Activated naive CD8-positive, alpha-beta T cell treated with anti-CD3 and anti-CD28 coated beads, Interleukin-2, amount 10 ng/mL, durations not matched to agents 7 days and 5 days (primary cell): ENCODE measurements at regions not wholly inside any gene's neighbourhood (a gene's known extent, or its start where the extent isn't known, plus 50 kb on each side); places are given as distances from the start of the nearest gene placed in this dataset.
"Not testable (repeated sequence)": the region's sequence is repeated elsewhere in the genome, so short reads cannot be mapped to it uniquely, and the experiment has no call there.

Experiments used
- ATAC-seq: fragments of 150-1000 bp; cut with Tn5 transposase; one replicate; pipeline ENCODE4 v1.10.0; 2021; ENCODE audit warnings: low read depth, moderate library complexity
- POLR2A ChIA-PET: fragments of 350-600 bp; sonication (Branson Sonifier 250); formaldehyde crosslinking; loops from one replicate; lab custom pipeline; 2021; ENCODE audit warnings: antibody characterized with exemption; lab: Charles Lee
- DNase-seq: peaks from one replicate; pipeline ENCODE4 v3.0.0; 2021
- H3K27ac Mint-ChIP-seq: one replicate; pipeline ENCODE4 v1.8.0; 2022; ENCODE audit warnings: mild to moderate bottlenecking, mixed read lengths
- H3K27me3 Mint-ChIP-seq: one replicate; pipeline ENCODE4 v1.8.0; 2022; ENCODE audit warnings: mild to moderate bottlenecking, moderate library complexity, mixed read lengths
- H3K36me3 Mint-ChIP-seq: one replicate; pipeline ENCODE4 v1.8.0; 2021; ENCODE audit warnings: mild to moderate bottlenecking, mixed read lengths
- H3K4me1 Mint-ChIP-seq: one replicate; pipeline ENCODE4 v1.8.0; 2021; ENCODE audit warnings: mixed read lengths
- H3K4me3 Mint-ChIP-seq: one replicate; pipeline ENCODE4 v1.8.0; 2022; ENCODE audit warnings: mild to moderate bottlenecking, moderate library complexity, mixed read lengths
- H3K9me3 Mint-ChIP-seq: one replicate; pipeline ENCODE4 v1.8.0; 2021; ENCODE audit warnings: mixed read lengths

DNA sequence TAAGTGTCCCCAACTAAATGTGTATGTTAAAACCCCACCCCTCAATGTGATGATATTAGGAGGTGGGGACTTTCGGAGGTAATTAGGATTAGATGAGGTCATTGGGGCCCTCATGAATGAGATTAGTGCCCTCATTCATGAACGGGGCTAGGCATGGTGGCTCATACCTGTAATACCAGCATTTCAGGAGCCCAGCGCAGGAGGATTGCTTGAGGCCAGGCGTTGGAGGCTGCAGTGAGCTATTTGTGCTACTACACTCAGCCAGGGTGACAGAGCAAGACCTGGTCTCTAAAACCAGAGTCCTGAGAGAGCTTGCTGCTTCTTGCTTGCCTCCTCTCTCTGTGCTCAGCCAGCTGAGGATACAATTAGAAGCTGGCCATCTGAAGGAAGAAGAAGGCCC lies 62.1 kb upstream of the HSPA9 start:
- H3K27me3 Mint-ChIP-seq: peaks cover 84% of the 10 kb centered on the region
- ATAC-seq: no peak

GRCh38 chr5:138636398-138636944 lies 61.3 kb upstream of the HSPA9 start:
- DNase-seq (no peak), ATAC-seq (no peak)
- Mint-ChIP-seq H3K9me3 (no peaks in the 10 kb centered on the region), H3K4me1 (no peaks in the 10 kb centered on the region), H3K4me3 (no peak overlapping the region), H3K27ac (no peak overlapping the region), H3K27me3 (peaks cover 78% of the 10 kb centered on the region), H3K36me3 (no peaks in the 10 kb centered on the region)
- POLR2A ChIA-PET: no interaction called here

More for the DNA sequence above, 62.1 kb upstream of the HSPA9 start:
- Mint-ChIP-seq H3K36me3 (no peaks in the 10 kb centered on the region), H3K4me1 (peaks cover 2% of the 10 kb centered on the region), H3K27ac (no peak overlapping the region), H3K4me3 (no peak overlapping the region), H3K9me3 (no peaks in the 10 kb centered on the region)
- no peak for DNase-seq
- POLR2A ChIA-PET: no interaction called here

DNA sequence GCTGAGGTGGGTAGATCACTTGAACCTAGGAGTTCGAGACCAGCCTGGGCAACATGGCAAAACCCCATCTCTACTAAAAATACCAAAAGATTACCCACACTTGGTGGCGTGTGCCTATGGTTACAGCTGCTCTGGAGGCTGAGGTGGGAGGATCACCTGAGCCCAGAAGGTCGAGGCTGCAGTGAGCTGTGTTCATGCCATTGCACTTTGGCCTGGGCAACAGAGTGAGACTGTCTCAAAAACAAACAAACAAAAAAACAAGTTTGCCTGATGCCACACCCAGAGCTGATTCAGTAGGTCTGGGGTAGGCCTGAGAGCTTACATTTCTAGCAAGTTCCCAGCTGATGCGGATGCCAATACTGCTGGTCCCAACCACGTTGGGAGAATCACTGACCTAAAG lies 60.5 kb upstream of the HSPA9 start:
- POLR2A ChIA-PET: no interaction called here

GRCh38 chr5:138635265-138635664 lies 60.1 kb upstream of the HSPA9 start:
- POLR2A ChIA-PET: no interaction called here
- Mint-ChIP-seq H3K9me3 (no peaks in the 10 kb centered on the region), H3K36me3 (no peaks in the 10 kb centered on the region), H3K4me3 (no peak overlapping the region), H3K4me1 (no peaks in the 10 kb centered on the region), H3K27ac (no peak overlapping the region), H3K27me3 (peaks cover 70% of the 10 kb centered on the region)
- no peak for DNase-seq
- no peak for ATAC-seq

More for the DNA sequence above, 60.5 kb upstream of the HSPA9 start:
- Mint-ChIP-seq H3K36me3 (no peaks in the 10 kb centered on the region), H3K9me3 (no peaks in the 10 kb centered on the region), H3K27ac (no peak overlapping the region), H3K4me1 (no peaks in the 10 kb centered on the region), H3K4me3 (no peak overlapping the region), H3K27me3 (peaks cover 75% of the 10 kb centered on the region)
- no peak for ATAC-seq
- no peak for DNase-seq

DNA sequence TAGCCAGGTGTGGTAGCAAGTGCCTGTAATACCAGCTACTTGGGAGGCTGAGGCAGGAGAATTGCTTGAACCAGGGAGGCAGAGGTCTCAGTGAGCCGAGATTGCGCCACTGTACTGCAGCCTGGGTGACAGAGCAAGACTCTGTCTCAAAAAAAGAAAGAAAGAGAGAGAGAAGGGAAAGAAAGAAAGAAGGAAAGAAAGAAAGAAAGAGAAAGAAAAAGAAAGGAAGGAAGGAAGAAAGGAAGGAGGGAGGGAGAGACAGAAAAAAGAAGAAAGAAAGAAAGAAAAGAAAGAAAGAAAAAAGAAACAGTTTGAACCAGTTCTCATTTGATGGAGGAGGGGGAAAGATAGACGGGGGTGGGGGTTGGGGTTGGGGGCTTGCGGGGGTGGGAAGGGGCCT lies 59.6 kb upstream of the HSPA9 start:
- H3K27me3 Mint-ChIP-seq: peaks cover 65% of the 10 kb centered on the region
- H3K9me3 Mint-ChIP-seq, ATAC-seq, H3K4me3 Mint-ChIP-seq, H3K4me1 Mint-ChIP-seq, H3K27ac Mint-ChIP-seq, DNase-seq, H3K36me3 Mint-ChIP-seq, POLR2A ChIA-PET: not testable (repeated sequence)

- H3K4me3 Mint-ChIP-seq: no peak overlapping the region
- ATAC-seq: no peak
- H3K36me3 Mint-ChIP-seq: no peaks in the 10 kb centered on the region
- no peak overlapping the region for H3K27ac Mint-ChIP-seq
- H3K27me3 Mint-ChIP-seq: peaks cover 50% of the 10 kb centered on the region
- DNase-seq: no peak
- H3K9me3 Mint-ChIP-seq: no peaks in the 10 kb centered on the region
- POLR2A ChIA-PET: no interaction called here
- H3K4me1 Mint-ChIP-seq: no peaks in the 10 kb centered on the region
Observed at GRCh38 chr5:138632900-138633489, 57.8 kb upstream of the HSPA9 start.

GRCh38 chr5:138631096-138631928 lies 56.1 kb upstream of the HSPA9 start:
- Mint-ChIP-seq H3K27ac (no peak overlapping the region), H3K9me3 (no peaks in the 10 kb centered on the region), H3K4me3 (no peak overlapping the region), H3K4me1 (no peaks in the 10 kb centered on the region), H3K36me3 (no peaks in the 10 kb centered on the region), H3K27me3 (peaks cover 48% of the 10 kb centered on the region)
- DNase-seq (no peak), ATAC-seq (no peak)
- POLR2A ChIA-PET: no interaction called here

- no peak for DNase-seq
- POLR2A ChIA-PET: interaction anchor here (0.7 kb wide), 1 partner anchor 632 kb away, joined by 4 read pairs; no protein-coding TSS in a partner anchor
- H3K27ac Mint-ChIP-seq: no peak overlapping the region
- no peaks in the 10 kb centered on the region for H3K36me3 Mint-ChIP-seq
- H3K9me3 Mint-ChIP-seq: no peaks in the 10 kb centered on the region
- peaks cover 51% of the 10 kb centered on the region for H3K27me3 Mint-ChIP-seq
- H3K4me1 Mint-ChIP-seq: no peaks in the 10 kb centered on the region
- no peak for ATAC-seq
- H3K4me3 Mint-ChIP-seq: no peak overlapping the region
Observed at GRCh38 chr5:138629392-138629791, 54.2 kb upstream of the HSPA9 start.

GRCh38 chr5:138626333-138626944 lies 51.2 kb upstream of the HSPA9 start:
- H3K27me3 Mint-ChIP-seq: peaks cover 54% of the 10 kb centered on the region
- no peak overlapping the region for H3K4me3 Mint-ChIP-seq
- DNase-seq (no peak), ATAC-seq (no peak)
- no peaks in the 10 kb centered on the region for H3K9me3 Mint-ChIP-seq
- H3K27ac Mint-ChIP-seq: no peak overlapping the region
- H3K36me3 Mint-ChIP-seq: no peaks in the 10 kb centered on the region
- POLR2A ChIA-PET: no interaction called here
- no peaks in the 10 kb centered on the region for H3K4me1 Mint-ChIP-seq

DNA sequence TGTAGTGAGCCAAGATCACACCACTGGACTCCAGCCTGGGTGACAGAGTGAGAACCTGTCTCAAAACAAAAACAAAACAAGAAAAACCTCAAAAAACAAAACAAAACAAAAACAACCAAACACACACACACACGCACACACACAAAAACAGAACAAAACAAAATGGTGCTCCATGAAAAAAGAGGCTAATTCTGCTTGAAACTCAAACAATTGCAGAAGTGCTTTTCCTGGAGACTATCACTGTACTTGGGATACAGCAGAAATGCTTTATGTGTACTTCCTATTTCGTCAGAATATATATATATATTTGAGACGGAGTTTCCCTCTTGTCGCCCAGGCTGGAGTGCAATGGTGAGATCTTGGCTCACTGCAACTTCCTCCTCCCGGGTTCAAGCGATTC lies 49.9 kb upstream of the HSPA9 start:
- no peak overlapping the region for H3K27ac Mint-ChIP-seq

More for the DNA sequence above, 49.9 kb upstream of the HSPA9 start:
- Mint-ChIP-seq H3K36me3 (no peaks in the 10 kb centered on the region), H3K4me1 (no peaks in the 10 kb centered on the region), H3K4me3 (no peak overlapping the region), H3K9me3 (no peaks in the 10 kb centered on the region), H3K27me3 (peaks cover 56% of the 10 kb centered on the region)
- no peak for ATAC-seq
- POLR2A ChIA-PET: no interaction called here
- DNase-seq: no peak
